ENCODE measurements at regions not wholly inside any gene's neighbourhood (a gene's known extent, or its start where the extent isn't known, plus 50 kb on each side); places are given as distances from the start of the nearest gene placed in this dataset.

GRCh38 chr2:21694079-21694878 is 570.5 kb downstream of the TDRD15 start:
- DNase-seq (ENCODE audit: low spot score), result no peak

DNA sequence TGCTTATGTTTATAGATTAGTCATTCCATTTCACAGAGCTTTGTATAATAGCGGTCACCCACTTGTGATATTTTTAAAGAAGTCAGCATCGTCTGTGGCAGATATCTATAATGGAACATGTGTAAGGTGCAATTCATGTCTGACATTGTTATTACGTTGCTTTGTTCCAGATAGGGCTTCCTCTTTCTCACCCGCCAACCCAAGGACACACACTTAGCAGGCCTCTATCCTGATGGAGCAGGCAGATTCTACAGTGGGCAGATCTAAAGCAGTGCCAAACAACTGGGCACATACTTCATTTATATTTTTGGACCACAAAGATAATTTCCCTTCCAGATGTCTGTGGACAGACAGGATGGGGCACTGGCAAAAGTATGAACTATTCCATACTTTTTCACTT is 573.1 kb downstream of the TDRD15 start:
- DNase-seq (ENCODE audit: low spot score), result no peak

GRCh38 chr2:21700644-21701043 is 576.9 kb downstream of the TDRD15 start:
- DNase-seq (ENCODE audit: low spot score), result no peak

DNA sequence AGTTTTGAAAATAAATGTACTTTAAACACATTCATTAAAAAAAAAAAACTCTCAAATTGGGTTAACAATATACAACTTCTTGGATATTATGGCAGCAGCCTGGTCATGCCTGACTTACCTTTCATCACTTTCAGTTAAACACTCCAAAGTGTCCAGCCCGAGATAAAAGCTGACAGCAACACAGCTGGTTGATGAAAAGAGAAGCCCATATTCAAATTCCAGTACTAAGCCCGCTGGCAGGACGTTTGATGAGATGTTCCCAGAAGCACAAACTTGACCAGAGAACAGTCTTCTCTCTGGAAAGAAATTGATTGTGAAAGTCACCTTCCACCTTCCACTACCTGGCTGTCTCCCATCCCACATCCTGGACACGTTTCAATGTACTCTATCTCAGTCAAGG is 586.3 kb downstream of the TDRD15 start:
- no peak for DNase-seq (ENCODE audit: low spot score)

- DNase-seq (ENCODE audit: low spot score), result no peak
These were observed 586.7 kb downstream of the TDRD15 start for GRCh38 chr2:21710496-21710895.

DNA sequence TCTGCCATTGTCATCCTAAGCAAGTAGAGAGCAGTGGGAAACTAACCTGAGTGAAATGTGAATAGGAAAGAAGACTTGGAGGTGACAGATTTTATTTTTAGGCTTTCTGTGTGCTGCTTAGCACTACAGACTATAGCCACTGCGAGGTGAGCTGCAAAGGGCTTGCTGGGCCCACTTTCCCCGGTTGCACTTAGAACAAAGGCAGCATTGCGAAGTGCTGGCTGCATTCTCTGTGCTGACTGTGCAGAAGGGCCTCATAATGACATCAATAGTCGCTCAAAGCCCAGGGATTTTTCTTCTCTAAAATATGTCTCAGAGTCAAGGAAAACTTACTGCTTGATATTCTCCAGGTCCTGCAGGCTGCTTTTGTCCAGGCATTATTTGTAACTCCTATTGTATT is 592.1 kb downstream of the TDRD15 start:
- no peak for DNase-seq (ENCODE audit: low spot score)

DNA sequence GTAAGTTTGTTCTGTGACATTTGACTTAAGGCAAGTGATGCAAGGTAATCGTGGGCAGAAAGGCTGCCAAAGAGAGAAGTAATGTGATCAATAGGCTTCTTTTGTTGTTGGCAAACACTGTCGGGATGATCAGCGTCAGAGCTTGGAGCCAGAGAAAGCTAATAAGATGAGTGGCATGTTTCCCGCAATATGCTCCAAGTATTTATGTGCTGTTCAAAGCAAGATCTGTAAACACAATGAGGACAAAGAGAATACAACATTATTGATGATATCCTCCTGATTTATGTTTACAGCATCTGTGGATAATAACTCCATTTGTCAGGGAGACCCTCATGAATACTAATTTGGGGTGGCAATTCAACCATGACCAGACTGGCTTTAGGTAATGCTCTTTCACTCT is 603.3 kb downstream of the TDRD15 start:
- DNase-seq (ENCODE audit: low spot score), result no peak

DNA sequence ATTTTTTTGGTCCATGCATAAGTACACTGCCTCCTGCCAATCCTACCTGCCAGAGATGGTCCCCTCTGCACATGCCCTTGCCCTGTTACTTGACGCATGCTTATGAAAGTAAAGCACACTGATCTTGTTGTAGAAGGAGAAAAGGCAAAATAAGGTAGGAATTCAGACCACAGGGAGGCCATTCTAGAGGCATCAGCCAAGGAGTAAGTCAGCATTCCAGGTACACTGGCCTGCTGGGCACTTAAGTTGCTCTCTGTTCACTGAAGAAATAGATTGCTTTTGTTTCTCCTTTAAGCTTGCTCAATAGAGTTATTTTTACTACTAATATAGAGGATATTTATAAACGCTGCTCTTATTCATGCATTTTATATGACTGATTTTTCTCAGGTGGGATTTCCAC is 604.4 kb downstream of the TDRD15 start:
- no peak for DNase-seq (ENCODE audit: low spot score)

GRCh38 chr2:21730141-21730540 is 606.4 kb downstream of the TDRD15 start:
- DNase-seq (ENCODE audit: low spot score), result no peak

- no peak for DNase-seq (ENCODE audit: low spot score)
These were observed 616.7 kb downstream of the TDRD15 start for GRCh38 chr2:21740484-21740883.

- DNase-seq (ENCODE audit: low spot score), result no peak
These were observed 622.7 kb downstream of the TDRD15 start for GRCh38 chr2:21746499-21746898.

- no peak for DNase-seq (ENCODE audit: low spot score)
These were observed 624.7 kb downstream of the TDRD15 start for GRCh38 chr2:21748501-21748900.

GRCh38 chr2:21754164-21754788 is 630.5 kb downstream of the TDRD15 start:
- DNase-seq (ENCODE audit: low spot score), result no peak

GRCh38 chr2:21757805-21758430 is 634.1 kb downstream of the TDRD15 start:
- no peak for DNase-seq (ENCODE audit: low spot score)

- no peak for DNase-seq (ENCODE audit: low spot score)
These were observed 636.1 kb downstream of the TDRD15 start for GRCh38 chr2:21759819-21760218.

DNA sequence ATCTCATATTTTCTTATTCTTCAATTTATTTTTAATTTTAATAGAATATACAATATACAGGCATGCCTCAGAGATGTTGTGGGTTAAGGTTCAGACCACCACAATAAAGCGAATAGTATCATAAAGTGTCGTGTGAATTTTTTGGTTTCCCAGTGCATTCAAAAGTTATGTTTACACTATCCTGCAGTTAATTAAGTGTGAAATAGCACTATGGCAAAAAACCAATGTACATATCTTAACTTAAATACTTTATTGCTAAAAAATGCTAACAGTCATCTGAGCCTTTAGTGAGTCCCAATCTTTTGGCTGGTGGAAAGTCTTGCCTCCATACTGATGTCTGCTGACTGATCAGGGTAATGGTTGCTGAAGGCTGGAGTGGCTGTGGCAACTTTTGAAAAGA is 637.6 kb downstream of the TDRD15 start:
- DNase-seq (ENCODE audit: low spot score), result no peak

DNA sequence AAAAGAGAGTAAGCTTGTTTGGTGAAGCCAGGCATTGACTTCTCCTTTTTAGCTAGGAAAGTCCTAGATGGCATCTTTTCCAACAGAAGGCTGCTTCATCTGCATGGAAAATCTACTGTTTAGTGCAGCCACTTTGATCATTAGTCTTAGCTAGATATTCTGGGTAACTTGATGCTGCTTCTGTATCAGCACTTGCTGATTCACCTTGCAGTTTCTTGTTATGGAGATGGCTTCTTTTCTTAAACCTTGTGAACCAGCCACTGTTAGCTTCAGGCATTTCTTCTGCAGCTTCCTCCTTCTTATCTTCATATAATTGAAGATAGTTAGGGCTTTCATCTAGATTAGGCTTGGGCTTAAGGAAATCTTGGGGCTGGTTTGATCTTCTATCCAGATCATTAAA is 639.7 kb downstream of the TDRD15 start:
- no peak for DNase-seq (ENCODE audit: low spot score)

DNA sequence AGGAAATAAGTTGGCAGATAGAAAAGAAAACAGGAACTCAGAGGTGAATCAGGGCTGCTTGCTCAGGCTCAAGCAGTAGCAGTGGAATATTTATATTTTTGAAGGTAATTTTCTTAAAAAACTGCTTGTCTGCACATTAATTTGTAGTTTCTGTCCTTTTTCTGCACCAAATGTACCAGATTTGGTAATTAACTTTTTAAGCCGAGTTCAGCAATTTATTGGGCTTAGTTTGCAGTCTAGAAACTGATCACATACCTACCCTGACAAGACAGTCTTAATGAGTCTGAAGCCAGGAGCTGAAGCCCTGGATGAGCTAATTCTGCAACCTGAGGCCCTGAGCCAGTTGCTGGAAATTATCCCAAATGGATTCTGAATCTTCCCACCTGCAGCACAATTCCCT is 647.0 kb downstream of the TDRD15 start:
- DNase-seq (ENCODE audit: low spot score), result no peak

- no peak for DNase-seq (ENCODE audit: low spot score)
These were observed 648.9 kb downstream of the TDRD15 start for GRCh38 chr2:21772624-21773023.

- DNase-seq (ENCODE audit: low spot score), result no peak
These were observed 649.4 kb downstream of the TDRD15 start for GRCh38 chr2:21773168-21773567.

DNA sequence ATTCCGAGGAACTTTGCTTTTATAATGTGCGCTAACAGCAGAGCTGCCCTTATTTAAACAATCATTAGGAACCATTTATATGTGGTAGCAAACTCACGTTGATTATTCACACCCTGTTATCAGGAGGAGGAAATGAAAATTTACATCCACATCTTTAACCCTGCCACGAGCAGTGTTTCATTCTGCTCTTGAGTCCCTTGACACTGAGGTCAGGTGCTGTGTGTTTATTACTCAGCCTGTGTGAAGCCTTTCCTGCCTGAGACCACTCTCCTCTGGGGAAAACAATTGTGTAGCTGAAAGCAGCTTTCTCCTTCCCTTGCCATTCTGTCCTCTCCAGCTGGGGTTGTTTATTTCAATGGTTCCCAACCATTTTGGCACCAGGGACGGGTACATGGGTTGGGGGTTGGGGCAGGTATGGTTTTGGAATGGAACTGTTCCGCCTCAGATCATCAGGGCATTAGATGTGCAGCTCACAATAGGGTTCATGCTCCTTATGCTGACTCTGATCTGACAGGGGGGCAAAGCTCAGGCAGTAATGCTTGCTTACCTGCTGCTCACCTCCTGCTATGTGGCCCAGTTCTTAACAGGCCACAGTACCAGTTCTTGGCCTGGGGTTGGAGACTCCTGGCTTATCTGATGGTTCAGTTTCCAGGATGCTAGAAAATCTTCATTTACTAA is 651.1 kb downstream of the TDRD15 start:
- DNase-seq (ENCODE audit: low spot score), result no peak

DNA sequence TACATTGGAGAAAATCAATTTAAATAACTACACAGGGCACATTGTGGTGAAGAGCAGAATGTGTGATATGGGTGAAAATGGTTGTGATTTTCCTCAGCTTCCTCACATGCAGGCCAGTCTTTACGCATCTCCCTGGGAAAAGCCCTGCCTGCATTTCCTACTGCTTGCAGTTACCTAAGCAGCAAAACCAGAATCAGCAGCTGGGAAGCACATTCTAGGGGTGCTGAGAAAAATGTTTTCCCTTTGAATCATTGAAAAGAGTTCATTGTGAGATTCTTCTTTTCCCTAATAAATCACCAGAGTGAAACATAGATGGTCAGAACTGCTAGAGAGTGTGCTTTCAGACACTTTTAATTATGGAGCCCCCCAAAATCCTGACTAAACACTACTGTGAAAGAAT is 656.0 kb downstream of the TDRD15 start:
- no peak for DNase-seq (ENCODE audit: low spot score)

- DNase-seq (ENCODE audit: low spot score), result no peak
These were observed 658.2 kb downstream of the TDRD15 start for GRCh38 chr2:21781962-21782361.
